Right kidney (tissue), 1 donor: ENCODE measurements at regions not wholly inside any gene's neighbourhood (a gene's known extent, or its start where the extent isn't known, plus 50 kb on each side); places are given as distances from the start of the nearest gene placed in this dataset.
"Not testable (repeated sequence)": the region's sequence is repeated elsewhere in the genome, so short reads cannot be mapped to it uniquely, and the experiment has no call there.

Experiments used
- DNase-seq: peaks from one replicate; pipeline ENCODE4 v3.0.0-alpha.2; 2016

DNA sequence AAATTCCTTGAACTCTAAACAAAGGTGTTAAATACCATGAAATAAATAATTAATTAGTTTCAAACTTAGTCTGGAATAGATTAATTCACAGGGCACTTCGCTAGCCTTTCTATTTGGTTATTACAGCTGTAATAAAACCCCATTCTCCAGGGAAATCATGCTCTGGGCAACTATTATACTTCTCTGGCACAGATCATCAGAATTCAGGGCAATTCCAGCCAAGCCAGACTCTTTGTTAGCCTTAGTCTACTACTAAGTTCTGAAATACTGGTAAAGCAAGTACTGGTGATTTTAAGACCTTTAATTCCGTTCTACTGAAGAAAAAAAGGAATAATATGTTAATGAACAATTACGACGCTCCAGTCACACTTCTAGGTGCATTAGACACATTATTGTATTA lies 123.4 kb upstream of the PDE1A start:
- DNase-seq = no peak

GRCh38 chr2:182552232-182552631 lies 125.4 kb upstream of the PDE1A start:
- DNase-seq = not testable (repeated sequence)

DNA sequence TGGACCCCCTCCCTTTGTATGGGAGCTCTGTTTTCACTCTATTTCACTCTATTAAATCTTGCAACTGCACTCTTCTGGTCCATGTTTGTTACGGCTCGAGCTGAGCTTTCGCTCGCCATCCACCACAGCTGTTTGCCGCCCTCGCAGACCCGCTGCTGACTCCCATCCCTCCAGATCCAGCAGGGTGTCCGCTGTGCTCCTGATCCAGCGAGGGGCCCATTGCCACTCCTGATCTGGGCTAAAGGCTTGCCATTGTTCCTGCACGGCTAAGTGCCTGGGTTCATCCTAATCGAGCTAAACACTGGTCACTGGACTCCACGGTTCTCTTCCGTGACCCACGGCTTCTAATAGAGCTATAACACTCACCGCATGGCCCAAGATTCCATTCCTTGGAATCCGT lies 125.9 kb upstream of the PDE1A start:
- DNase-seq = not testable (repeated sequence)

DNA sequence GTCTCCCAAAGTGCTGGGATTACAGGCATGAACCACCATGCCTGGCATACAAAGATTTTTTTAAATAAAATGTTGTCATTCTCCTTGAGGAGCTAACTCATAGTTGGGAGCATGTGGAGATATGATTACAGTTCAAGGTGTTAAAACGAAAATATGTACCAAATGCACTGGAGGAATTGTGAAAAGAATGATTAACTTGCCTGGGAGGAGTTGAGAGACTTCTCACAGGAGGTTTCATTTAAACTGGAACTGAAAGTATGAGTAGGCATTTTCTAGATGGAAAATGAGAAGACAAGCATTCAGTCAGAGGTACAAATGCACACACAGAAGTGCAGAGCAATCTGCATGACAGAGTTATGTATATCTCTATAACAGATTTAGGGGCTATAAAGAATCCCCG lies 126.6 kb upstream of the PDE1A start:
- no peak for DNase-seq

- DNase-seq = no peak
Observed at GRCh38 chr2:182554950-182555349, 128.1 kb upstream of the PDE1A start.

DNA sequence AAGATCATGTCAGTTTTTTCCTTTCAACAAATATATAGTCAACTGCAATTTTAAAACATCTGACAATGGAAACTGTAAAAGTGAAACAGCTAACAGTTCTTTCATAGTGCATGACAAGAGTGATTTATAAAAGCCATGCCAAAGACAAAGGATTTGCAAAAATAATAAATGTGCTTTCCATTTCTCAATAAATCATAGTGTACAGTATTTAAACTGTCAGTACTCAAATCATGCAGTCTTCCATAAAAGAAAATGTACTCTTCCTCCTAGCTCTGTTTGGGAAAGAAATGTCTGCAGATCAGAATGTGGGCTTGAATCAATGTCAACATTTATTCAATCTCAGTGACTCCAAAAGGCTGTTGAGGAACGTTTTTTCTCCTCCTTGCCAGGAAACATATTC lies 131.7 kb upstream of the PDE1A start:
- no peak for DNase-seq

- DNase-seq = no peak
Observed at GRCh38 chr2:182559623-182560022, 132.8 kb upstream of the PDE1A start.

DNA sequence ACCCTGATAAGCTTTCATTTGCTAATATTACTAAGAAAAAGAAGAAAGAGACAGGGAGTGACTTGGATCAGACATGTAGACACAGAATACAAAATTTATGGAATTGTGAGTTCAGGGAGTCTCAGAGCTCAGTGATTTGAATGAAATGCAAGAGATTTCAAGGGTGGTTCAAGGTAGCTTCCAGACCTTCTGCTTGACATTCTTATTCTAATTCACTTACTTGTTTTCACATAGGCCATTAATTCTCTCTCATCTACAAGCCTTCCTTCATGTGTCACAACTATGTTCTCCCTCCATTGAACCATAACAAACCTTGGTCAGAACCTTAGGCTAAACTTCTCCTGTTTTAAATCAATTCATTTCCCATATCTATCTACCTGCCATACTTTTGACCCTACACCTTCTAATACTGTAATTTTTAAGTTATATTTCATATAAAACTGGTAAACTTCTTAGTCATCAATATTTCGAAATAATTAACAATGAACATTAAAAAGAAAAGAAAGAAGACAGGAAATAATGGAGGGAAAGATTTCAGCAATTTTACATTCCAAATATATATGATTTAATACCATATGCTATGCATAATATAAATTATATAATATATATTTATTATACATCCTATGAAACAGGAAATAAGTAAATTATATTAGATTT lies 139.2 kb upstream of the PDE1A start:
- no peak for DNase-seq

- DNase-seq = no peak
Observed at GRCh38 chr2:182573553-182573952, 142.5 kb upstream of the DNAJC10 start.

DNA sequence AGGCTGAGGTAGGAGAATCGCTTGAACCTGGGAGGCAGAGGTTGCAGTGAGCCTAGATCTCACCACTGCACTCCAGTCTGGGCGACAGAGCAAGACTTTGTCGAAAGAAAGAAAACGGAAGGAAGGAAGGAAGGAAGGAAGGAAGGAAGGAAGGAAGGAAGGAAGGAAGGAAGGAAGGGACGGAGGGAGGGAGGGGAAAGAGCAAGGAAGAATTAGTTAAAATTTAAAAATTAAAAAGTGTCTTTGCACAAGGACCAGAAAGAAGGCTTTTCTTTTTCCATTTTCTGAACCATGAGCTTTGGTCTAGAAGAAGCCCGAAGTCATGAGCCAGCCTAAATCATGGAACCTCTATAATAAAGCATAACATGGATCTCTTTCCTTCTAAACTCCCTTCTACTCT lies 138.2 kb upstream of the DNAJC10 start:
- DNase-seq = no peak

GRCh38 chr2:182581196-182581935 lies 134.7 kb upstream of the DNAJC10 start:
- no peak for DNase-seq

DNA sequence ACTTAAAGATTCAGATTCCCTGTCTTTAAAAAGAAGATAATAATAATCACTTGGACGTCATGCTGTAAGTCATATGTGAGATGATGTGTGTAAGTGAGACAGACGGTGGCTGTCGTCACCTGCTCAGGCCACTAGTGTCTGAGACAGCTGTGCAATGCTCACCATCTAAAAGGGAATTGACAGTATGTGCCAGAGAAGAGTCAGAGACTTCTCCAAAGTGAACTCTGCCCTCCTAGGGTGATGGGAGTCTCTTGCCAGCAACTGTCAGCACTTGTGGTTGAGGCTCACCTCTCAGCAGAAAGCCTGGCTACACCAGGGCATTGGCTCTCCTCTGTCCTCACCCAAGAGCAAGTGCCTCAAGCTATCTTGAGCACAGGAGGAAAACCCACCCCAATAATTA lies 131.6 kb upstream of the DNAJC10 start:
- no peak for DNase-seq

DNA sequence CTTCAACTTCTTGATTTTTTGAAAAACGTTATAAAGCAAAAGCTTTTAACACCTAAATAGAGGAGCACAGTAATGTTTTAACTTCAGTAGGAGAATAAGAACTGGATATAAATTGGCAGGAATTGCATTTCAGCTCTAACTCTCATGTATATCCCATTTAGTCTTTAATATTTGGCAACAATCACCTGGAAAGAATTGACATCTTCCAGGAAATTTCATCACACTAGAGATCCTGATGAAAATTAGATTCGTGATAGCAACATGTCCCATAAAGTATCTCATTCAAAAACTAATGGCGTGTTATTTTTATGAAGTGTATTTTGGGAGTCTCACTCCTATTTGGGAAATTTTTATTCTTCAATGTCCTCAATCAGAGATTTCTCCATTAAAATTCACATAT lies 131.1 kb upstream of the DNAJC10 start:
- DNase-seq = no peak

- DNase-seq = no peak
Observed at GRCh38 chr2:182585430-182585829, 130.6 kb upstream of the DNAJC10 start.

DNA sequence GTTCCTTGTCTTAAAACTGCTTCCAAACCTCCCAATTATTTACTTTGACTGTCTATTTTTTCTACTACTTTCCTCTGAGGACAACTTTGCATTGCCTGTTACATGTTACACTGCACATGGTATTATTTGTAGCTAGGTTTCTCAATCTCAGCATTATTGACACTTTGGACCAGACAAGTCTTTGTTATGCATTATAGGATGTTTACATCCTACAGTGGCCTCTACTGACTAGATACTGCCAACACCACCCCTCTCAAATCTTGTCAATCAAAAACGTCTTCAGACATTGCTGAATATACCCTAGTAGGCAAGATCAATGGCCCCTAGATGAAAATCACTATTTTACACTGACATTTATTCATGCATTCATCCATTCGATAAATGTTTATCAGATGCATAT lies 129.6 kb upstream of the DNAJC10 start:
- no peak for DNase-seq

DNA sequence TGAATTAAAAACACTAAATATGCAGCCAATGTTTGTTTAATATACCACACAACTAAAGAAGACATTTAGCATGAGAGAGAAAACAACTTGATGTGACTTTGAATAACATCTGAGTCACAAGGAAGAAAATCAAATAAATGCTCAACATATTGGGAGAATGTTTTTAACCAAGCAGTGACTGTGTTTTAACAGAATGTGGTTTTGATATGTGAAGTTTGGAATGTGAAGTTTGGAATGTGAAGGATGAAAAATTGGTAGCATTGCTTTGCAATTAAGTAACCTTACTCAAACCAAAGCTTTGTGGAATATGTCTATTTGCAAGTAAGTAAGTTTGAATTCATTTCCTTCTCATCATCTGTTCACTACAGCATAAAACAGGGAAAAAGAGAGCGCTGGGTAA lies 128.2 kb upstream of the DNAJC10 start:
- no peak for DNase-seq

GRCh38 chr2:182589121-182589520 lies 126.9 kb upstream of the DNAJC10 start:
- no peak for DNase-seq

- no peak for DNase-seq
Observed at GRCh38 chr2:182591774-182592173, 124.3 kb upstream of the DNAJC10 start.

DNA sequence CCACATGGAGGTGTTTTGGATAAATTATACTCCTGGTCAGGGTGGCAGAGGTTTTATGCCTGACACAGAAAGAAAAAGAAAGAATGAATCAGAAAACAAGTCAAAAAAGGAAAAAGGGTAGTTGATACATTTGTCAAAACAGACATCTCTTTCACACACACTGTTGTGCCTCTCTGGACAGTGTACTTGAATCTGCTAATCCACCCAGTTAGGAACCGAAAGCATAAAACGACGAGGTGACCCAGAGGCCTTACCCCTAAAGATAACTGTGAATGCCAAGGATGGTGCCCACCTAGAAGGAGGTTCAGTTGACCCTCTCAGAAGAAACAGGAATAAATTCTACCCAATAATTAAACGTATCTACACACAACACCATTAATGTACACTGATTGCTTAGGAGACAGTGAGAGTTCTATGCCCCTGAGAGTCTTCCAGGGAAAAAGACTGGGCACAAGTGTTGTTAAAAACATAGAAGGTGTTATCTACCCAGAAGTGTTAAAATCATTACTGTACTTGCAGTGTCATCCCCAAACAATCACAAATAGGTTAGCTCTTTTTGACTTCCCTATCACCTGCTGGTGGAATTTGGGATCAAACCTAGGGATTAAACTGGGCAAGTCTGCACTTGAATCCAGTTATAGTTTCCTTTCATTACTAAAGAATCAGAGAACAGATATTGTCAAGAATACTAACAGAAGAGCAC lies 123.2 kb upstream of the DNAJC10 start:
- DNase-seq = no peak

- no peak for DNase-seq
Observed at GRCh38 chr2:182593394-182593975, 122.6 kb upstream of the DNAJC10 start.

DNA sequence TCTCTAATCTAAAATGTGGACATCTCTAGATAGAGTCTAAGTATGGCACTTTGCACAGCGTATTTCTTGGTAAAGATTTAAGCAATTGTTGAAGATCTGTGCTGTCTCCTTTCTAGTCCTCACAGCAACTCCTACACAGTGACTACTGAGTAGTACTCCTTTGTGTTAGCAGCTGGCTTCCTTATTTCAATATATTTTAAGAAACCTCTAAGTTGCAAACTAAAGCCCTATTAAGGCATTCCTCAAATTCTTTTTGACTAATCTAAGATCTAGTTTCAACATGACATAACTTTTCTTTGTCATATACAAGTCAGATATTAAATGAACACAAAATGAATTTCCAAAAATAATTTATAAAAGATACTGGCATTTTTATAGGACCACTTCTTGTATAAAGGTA lies 121.8 kb upstream of the DNAJC10 start:
- DNase-seq = no peak

DNA sequence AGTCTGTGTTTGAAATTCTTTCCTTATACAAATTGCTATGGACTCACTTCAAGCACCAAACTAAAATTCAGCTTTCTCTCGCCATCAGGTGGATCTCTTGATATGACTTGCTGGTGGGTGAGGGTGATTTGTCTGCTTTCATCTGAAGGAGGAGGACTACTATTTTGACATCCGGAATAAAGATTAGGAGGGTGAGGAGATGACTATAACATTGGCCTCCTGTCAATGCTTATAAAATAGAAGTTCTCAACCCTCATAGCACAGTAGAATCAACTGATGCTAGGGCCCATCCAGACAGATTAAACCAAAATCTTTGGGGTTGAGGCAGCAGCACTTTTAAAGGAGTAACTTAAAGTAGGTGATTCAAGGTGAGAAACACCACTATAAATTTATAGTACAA lies 120.4 kb upstream of the DNAJC10 start:
- DNase-seq = no peak

GRCh38 chr2:182597570-182598295 lies 118.3 kb upstream of the DNAJC10 start:
- DNase-seq = no peak
